Liver (tissue), 7 donors: ENCODE measurements at regions not wholly inside any gene's neighbourhood (a gene's known extent, or its start where the extent isn't known, plus 50 kb on each side); places are given as distances from the start of the nearest gene placed in this dataset.

Experiments used
- DNase-seq: peaks from one replicate; pipeline ENCODE4 v3.0.0-alpha.2; 2017; ENCODE audit warnings: low spot score
- H3K27ac ChIP-seq, 2 donors: one replicate each; pipeline ENCODE4 v1.7.0; 2013; ENCODE audit warnings: inconsistent platforms in 2 of 2, low read length in 2 of 2, control low read depth in 1 of 2, low read depth in 1 of 2, mild to moderate bottlenecking in 1 of 2
- H3K27me3 ChIP-seq, 4 donors: one replicate each; pipeline versions ENCODE4 v1.6.1 to v1.7.0; 2013; ENCODE audit warnings: low read length in 3 of 4, inconsistent platforms in 1 of 4, mild to moderate bottlenecking in 1 of 4, moderate library complexity in 1 of 4; ENCODE audit not compliant: control insufficient read depth in 4 of 4, insufficient read depth in 4 of 4
- H3K36me3 ChIP-seq, 4 donors: one replicate each; pipeline versions ENCODE4 v1.6.1 to v1.7.0; 2013; ENCODE audit warnings: low read length in 3 of 4, mild to moderate bottlenecking in 3 of 4, low read depth in 1 of 4, moderate library complexity in 1 of 4; ENCODE audit not compliant: control insufficient read depth in 4 of 4, insufficient read depth in 3 of 4
- H3K4me1 ChIP-seq, 4 donors: one replicate each; pipeline versions ENCODE4 v1.6.1 to v1.7.0; 2013; ENCODE audit warnings: low read length in 3 of 4, mild to moderate bottlenecking in 3 of 4, moderate library complexity in 1 of 4; ENCODE audit not compliant: control insufficient read depth in 4 of 4, insufficient read depth in 4 of 4
- H3K4me3 ChIP-seq, 3 donors: one replicate each; pipeline versions ENCODE4 v1.6.1 to v1.7.0; 2013; ENCODE audit warnings: low read length in 3 of 3, control low read depth in 1 of 3, low read depth in 1 of 3, mild to moderate bottlenecking in 1 of 3
- H3K9ac ChIP-seq, 2 donors: one replicate each; pipeline ENCODE4 v1.7.0; 2013; ENCODE audit warnings: low read length in 2 of 2, mild to moderate bottlenecking in 2 of 2, moderate library complexity in 2 of 2, control low read depth in 1 of 2, low read depth in 1 of 2
- H3K9me3 ChIP-seq, 4 donors: one replicate each; pipeline versions ENCODE4 v1.6.1 to v1.7.0; 2013; ENCODE audit warnings: low read length in 3 of 4; ENCODE audit not compliant: control insufficient read depth in 4 of 4
- EGR1 ChIP-seq, 2 donors: IDR thresholded peaks; 2 replicates each; pipeline ENCODE4 v1.6.1; 2016 to 2018; ENCODE audit warnings: antibody characterized with exemption in 2 of 2, low read depth in 2 of 2
- GABPA ChIP-seq, 2 donors: IDR thresholded peaks in 1 of 2; conservative IDR thresholded peaks in 1 of 2; 2 replicates each; pipeline ENCODE4 v1.6.1; 2016; ENCODE audit warnings: antibody characterized with exemption in 2 of 2, mild to moderate bottlenecking in 1 of 2, moderate library complexity in 1 of 2
- HNF4A ChIP-seq, 2 donors: conservative IDR thresholded peaks; 2 replicates each; pipeline ENCODE4 v1.6.1; 2016; ENCODE audit warnings: antibody characterized with exemption in 2 of 2, mild to moderate bottlenecking in 2 of 2
- JUND ChIP-seq, 2 donors: IDR thresholded peaks; 2 replicates each; pipeline ENCODE4 v1.6.1; 2016; ENCODE audit warnings: antibody characterized with exemption in 2 of 2
- MAX ChIP-seq: IDR thresholded peaks from 2 replicates; pipeline ENCODE4 v1.6.1; 2016; ENCODE audit warnings: antibody characterized with exemption
- NR2F2 ChIP-seq: IDR thresholded peaks from 2 replicates; pipeline ENCODE4 v1.6.1; 2016; ENCODE audit warnings: antibody characterized with exemption
- RAD21 ChIP-seq, 2 donors: IDR thresholded peaks; 2 replicates each; pipeline ENCODE4 v1.6.1; 2016; ENCODE audit warnings: antibody characterized with exemption in 2 of 2, mild to moderate bottlenecking in 2 of 2
- REST ChIP-seq: IDR thresholded peaks from 2 replicates; pipeline ENCODE4 v1.6.1; 2016; ENCODE audit warnings: antibody characterized with exemption, mild to moderate bottlenecking
- RXRA ChIP-seq, 2 donors: IDR thresholded peaks; 2 replicates each; pipeline ENCODE4 v1.6.1; 2017 to 2018; ENCODE audit warnings: antibody characterized with exemption in 2 of 2, mild to moderate bottlenecking in 1 of 2
- SP1 ChIP-seq: IDR thresholded peaks from 2 replicates; pipeline ENCODE4 v1.6.1; 2018; ENCODE audit warnings: antibody characterized with exemption, mild to moderate bottlenecking
- YY1 ChIP-seq: IDR thresholded peaks from 2 replicates; pipeline ENCODE4 v1.6.1; 2016; ENCODE audit warnings: antibody characterized with exemption, mild to moderate bottlenecking
- ZBTB33 ChIP-seq: IDR thresholded peaks from 2 replicates; pipeline ENCODE4 v1.6.1; 2016; ENCODE audit warnings: antibody characterized with exemption
- WGBS: extraction: QIAGEN DNeasy Blood & Tissue Kit; methylation state at CpG from one replicate; pipeline ENCODE4 v1.1.7; 2013; 5-methylcytosine and 5-hydroxymethylcytosine counted together
- donor health status: healthy.
- donor health status: healthy.
- donor health status: healthy.
- donor health status: healthy.

GRCh38 chr6:139751179-139751578, 376.7 kb upstream of the CITED2 start:
- 91% methylated on average over 3 of the region's 3 CpGs for WGBS
- no peak for TF ChIP-seq EGR1 (IDR thresholded peaks at IDR 0.05; ENCODE audit: low read depth in 2 of 2)
- TF ChIP-seq YY1 = no peak
- TF ChIP-seq MAX = no peak
- no peak for TF ChIP-seq JUND (IDR thresholded peaks at IDR 0.05)
- TF ChIP-seq SP1 = no peak
- no peak for TF ChIP-seq REST
- TF ChIP-seq NR2F2 = no peak
- TF ChIP-seq GABPA (IDR thresholded peaks at IDR 0.05 in 1 of 2, conservative IDR thresholded peaks at IDR 0.05 in 1 of 2) = no peak
- no peak for TF ChIP-seq RAD21 (IDR thresholded peaks at IDR 0.05)
- TF ChIP-seq ZBTB33 = no peak
- no peaks in the 10 kb centered on the region for H3K9me3 ChIP-seq
- H3K36me3 ChIP-seq = no peaks in the 10 kb centered on the region
- no peak overlapping the region for H3K9ac ChIP-seq
- H3K4me3 ChIP-seq = no peak overlapping the region
- H3K27me3 ChIP-seq = no peaks in the 10 kb centered on the region
- H3K4me1 ChIP-seq = peaks cover 3 to 28% (median 21%) of the 10 kb centered on the region in 4 donors
- H3K27ac ChIP-seq = no peak overlapping the region
- no peak for DNase-seq

GRCh38 chr6:139748353-139749146, 374.1 kb upstream of the CITED2 start:
- 54% methylated on average over 5 of the region's 5 CpGs for WGBS
- no peak overlapping the region for H3K27ac ChIP-seq
- TF ChIP-seq ZBTB33 (no peak), HNF4A (conservative IDR thresholded peaks at IDR 0.05) (peak in 1 of 2 donors; percentile 10), RXRA (IDR thresholded peaks at IDR 0.05) (peak in 1 of 2 donors; percentile 29), RAD21 (IDR thresholded peaks at IDR 0.05) (peak; percentile 16 to 21)
- peaks cover 0 to 9% (median 5%) of the 10 kb centered on the region in 4 donors for H3K4me1 ChIP-seq
- no peaks in the 10 kb centered on the region for H3K36me3 ChIP-seq
- H3K9ac ChIP-seq = no peak overlapping the region
- no peaks in the 10 kb centered on the region for H3K27me3 ChIP-seq
- no peak overlapping the region for H3K4me3 ChIP-seq
- H3K9me3 ChIP-seq = no peaks in the 10 kb centered on the region
- no peak for DNase-seq
